GM12891 (cell line): ENCODE measurements at regions not wholly inside any gene's neighbourhood (a gene's known extent, or its start where the extent isn't known, plus 50 kb on each side); places are given as distances from the start of the nearest gene placed in this dataset.

ENCODE experiments used
- POLR2A ChIP-seq: IDR thresholded peaks from 2 replicates; pipeline ENCODE4 v1.6.1; 2011; ENCODE audit warnings: low read depth, low read length, control low read depth
- POLR2AphosphoS5 ChIP-seq: IDR thresholded peaks from 2 replicates; pipeline ENCODE4 v1.6.1; 2011; ENCODE audit warnings: low read depth, low read length, control low read depth
- POU2F2 ChIP-seq: IDR thresholded peaks from 2 replicates; pipeline ENCODE4 v1.6.1; 2011; ENCODE audit warnings: low read depth, mild to moderate bottlenecking, control low read depth, low read length, moderate library complexity
- TAF1 ChIP-seq: IDR thresholded peaks from 2 replicates; pipeline ENCODE4 v1.6.1; 2011; ENCODE audit warnings: low read depth, low read length, control low read depth

GRCh38 chrX:138908577-138908976, 197.1 kb upstream of the FGF13 start:
- TF ChIP-seq POU2F2: no peak
- no peak for TF ChIP-seq POLR2AphosphoS5
- no peak for TF ChIP-seq TAF1
- TF ChIP-seq POLR2A: no peak
